Stomach (tissue), 8 donors: ENCODE measurements at regions not wholly inside any gene's neighbourhood (a gene's known extent, or its start where the extent isn't known, plus 50 kb on each side); places are given as distances from the start of the nearest gene placed in this dataset.

Experiments used
- DNase-seq, 2 donors: peaks; one replicate each; pipeline versions ENCODE4 v3.0.0 to v3.0.0-alpha.2; 2013 to 2019
- H3K27ac ChIP-seq, 5 donors: fragments of 200-600 bp in 4 of 5; sonication (generic) in 4 of 5; one replicate each; pipeline ENCODE4 v1.5.1; 2013 to 2019; ENCODE audit warnings: mild to moderate bottlenecking in 1 of 5, moderate library complexity in 1 of 5
- H3K27me3 ChIP-seq, 3 donors: fragments of 200-600 bp; sonication (generic); one replicate each; pipeline ENCODE4 v1.5.1; 2017 to 2019; ENCODE audit warnings: mixed run types in 1 of 3
- H3K36me3 ChIP-seq, 4 donors: fragments of 200-600 bp; sonication (generic); 1 replicate in 3 of 4; 2 replicates in 1 of 4; pipeline ENCODE4 v1.5.1; 2016 to 2019
- H3K4me1 ChIP-seq, 4 donors: fragments of 200-600 bp; sonication (generic); one replicate each; pipeline ENCODE4 v1.5.1; 2016 to 2019
- H3K4me3 ChIP-seq, 4 donors: fragments of 200-600 bp; sonication (generic) in 3 of 4; one replicate each; pipeline ENCODE4 v1.5.1; 2016 to 2019; ENCODE audit warnings: mild to moderate bottlenecking in 1 of 4
- H3K9me3 ChIP-seq, 4 donors: fragments of 200-600 bp; sonication (generic); one replicate each; pipeline ENCODE4 v1.5.1; 2016 to 2019
- CTCF ChIP-seq, 7 experiments: fragments of 450-650 bp in 4 of 7; fragments of 200-600 bp in 3 of 7; sonication (generic) in 3 of 7; IDR thresholded peaks; one replicate each; pipeline ENCODE4 v1.5.1; 2016 to 2019; ENCODE audit warnings: antibody characterized with exemption in 7 of 7, control low read depth in 2 of 7, mild to moderate bottlenecking in 1 of 7
- EP300 ChIP-seq: sonication (generic); formaldehyde crosslinking; IDR thresholded peaks from one replicate; pipeline ENCODE4 v1.6.1; 2017; ENCODE audit warnings: antibody characterized with exemption
- POLR2A ChIP-seq, 4 donors: fragments of 450-650 bp; IDR thresholded peaks; one replicate each; pipeline ENCODE4 v1.6.1; 2016; ENCODE audit warnings: antibody characterized with exemption in 4 of 4, control low read depth in 2 of 4, mild to moderate bottlenecking in 1 of 4, moderate library complexity in 1 of 4
- POLR2AphosphoS5 ChIP-seq, 3 donors: sonication (generic); formaldehyde crosslinking; IDR thresholded peaks; one replicate each; pipeline ENCODE4 v1.6.1; 2016; ENCODE audit warnings: antibody characterized with exemption in 3 of 3
- WGBS, 5 donors: extraction: QIAGEN DNeasy Blood & Tissue Kit in 3 of 5; methylation state at CpG; one replicate each; pipeline versions ENCODE4 v1.1.5 to v1.1.7; 2013 to 2018; 5-methylcytosine and 5-hydroxymethylcytosine counted together
- intact Hi-C: fragments of 100-400 bp; cut with DNase I; formaldehyde crosslinking; loops from one replicate; pipeline ENCODE4 v1.15.1; 2023; ENCODE audit warnings: low total_unique reads
- donor health status: healthy with polysubstance abuse.
- donor health status: Bipolar disorder and iron deficiency.
- donor health status: healthy.

- 85 to 91% (median 88%) methylated on average over 1 of the region's 1 CpG for WGBS, 5 donors
- TF ChIP-seq POLR2A (IDR thresholded peaks at IDR 0.05) (no peak), EP300 (no peak), POLR2AphosphoS5 (IDR thresholded peaks at IDR 0.05) (no peak), CTCF (IDR thresholded peaks at IDR 0.05) (no peak)
- Histone ChIP-seq H3K27ac (no peak overlapping the region), H3K4me1 (no peaks in the 10 kb centered on the region), H3K4me3 (no peak overlapping the region), H3K36me3 (no peaks in the 10 kb centered on the region), H3K9me3 (peaks cover 0 to 4% (median 0%) of the 10 kb centered on the region in 4 donors), H3K27me3 (no peaks in the 10 kb centered on the region)
- no peak for DNase-seq
- intact Hi-C loops: no loop called here
Measured at GRCh38 chr13:80663788-80664187, 322.9 kb upstream of the SPRY2 start.

GRCh38 chr13:80658705-80659104, 317.8 kb upstream of the SPRY2 start:
- peak in 1 of 7 experiments; percentile 3 for TF ChIP-seq CTCF (IDR thresholded peaks at IDR 0.05)
- no peak for TF ChIP-seq POLR2AphosphoS5 (IDR thresholded peaks at IDR 0.05)
- no peak for TF ChIP-seq POLR2A (IDR thresholded peaks at IDR 0.05)
- H3K4me1 ChIP-seq: no peaks in the 10 kb centered on the region
- 91 to 95% (median 93%) methylated on average over 6 to 16 of the region's 16 CpGs for WGBS, 5 donors
- no peak overlapping the region for H3K27ac ChIP-seq
- intact Hi-C loops: no loop called here
- H3K9me3 ChIP-seq: peaks cover 0 to 9% (median 3%) of the 10 kb centered on the region in 4 donors
- no peaks in the 10 kb centered on the region for H3K27me3 ChIP-seq
- no peak overlapping the region for H3K4me3 ChIP-seq
- H3K36me3 ChIP-seq: no peaks in the 10 kb centered on the region
- no peak for DNase-seq

- no peak overlapping the region for H3K4me3 ChIP-seq
- TF ChIP-seq POLR2A (IDR thresholded peaks at IDR 0.05) (no peak), EP300 (no peak), CTCF (IDR thresholded peaks at IDR 0.05) (no peak), POLR2AphosphoS5 (IDR thresholded peaks at IDR 0.05) (no peak)
Measured at GRCh38 chr13:80656512-80656904, 315.6 kb upstream of the SPRY2 start.

GRCh38 chr13:80655778-80656511, 315.0 kb upstream of the SPRY2 start:
- intact Hi-C loops: no loop called here
- Histone ChIP-seq H3K9me3 (peaks cover 0 to 9% (median 3%) of the 10 kb centered on the region in 4 donors), H3K4me3 (no peak overlapping the region), H3K27ac (no peak overlapping the region), H3K36me3 (no peaks in the 10 kb centered on the region), H3K4me1 (no peaks in the 10 kb centered on the region), H3K27me3 (no peaks in the 10 kb centered on the region)
- 78 to 90% (median 88%) methylated on average over 5 of the region's 5 CpGs for WGBS, 5 donors
- DNase-seq: no peak
- no peak for TF ChIP-seq POLR2A (IDR thresholded peaks at IDR 0.05)
- no peak for TF ChIP-seq POLR2AphosphoS5 (IDR thresholded peaks at IDR 0.05)

More at GRCh38 chr13:80656512-80656904, 315.6 kb upstream of the SPRY2 start:
- Histone ChIP-seq H3K27me3 (no peaks in the 10 kb centered on the region), H3K36me3 (no peaks in the 10 kb centered on the region), H3K9me3 (peaks cover 0 to 9% (median 3%) of the 10 kb centered on the region in 4 donors), H3K4me1 (no peaks in the 10 kb centered on the region), H3K27ac (no peak overlapping the region)
- intact Hi-C loops: no loop called here
- no peak for DNase-seq
- 94 to 98% (median 95%) methylated on average over 2 of the region's 2 CpGs for whole genome bisulfite sequencing, 5 donors

GRCh38 chr13:80654638-80655249, 313.8 kb upstream of the SPRY2 start:
- 35 to 55% (median 47%) methylated on average over 24 to 37 of the region's 37 CpGs for WGBS, 5 donors
- TF ChIP-seq POLR2A (IDR thresholded peaks at IDR 0.05): no peak
- TF ChIP-seq POLR2AphosphoS5 (IDR thresholded peaks at IDR 0.05): no peak
- TF ChIP-seq CTCF (IDR thresholded peaks at IDR 0.05): no peak
- no peak for TF ChIP-seq EP300
- Histone ChIP-seq H3K4me1 (no peaks in the 10 kb centered on the region), H3K4me3 (peak overlapping the region in 3 of 4 donors; percentile 17 to 43 (median 26)), H3K27ac (no peak overlapping the region), H3K9me3 (peaks cover 0 to 9% (median 3%) of the 10 kb centered on the region in 4 donors), H3K27me3 (no peaks in the 10 kb centered on the region), H3K36me3 (no peaks in the 10 kb centered on the region)
- DNase-seq: peak in 1 of 2 donors; percentile 67
- intact Hi-C loops: no loop called here
